Chondrocyte (in vitro differentiated cells): ENCODE measurements at regions not wholly inside any gene's neighbourhood (a gene's known extent, or its start where the extent isn't known, plus 50 kb on each side); places are given as distances from the start of the nearest gene placed in this dataset.

ENCODE experiments used
- DNase-seq: peaks from one replicate; pipeline ENCODE4 v3.0.0; 2021; ENCODE audit warnings: mixed read lengths, low spot score
- H3K27ac Mint-ChIP-seq: one replicate; pipeline ENCODE4 v1.8.0; 2021; ENCODE audit warnings: mild to moderate bottlenecking, moderate library complexity, mixed read lengths; ENCODE audit not compliant: unreplicated experiment
- H3K27me3 Mint-ChIP-seq: 2 replicates; pipeline ENCODE4 v1.8.0; 2021; ENCODE audit warnings: low read depth, mixed read lengths
- H3K36me3 Mint-ChIP-seq: 2 replicates; pipeline ENCODE4 v1.8.0; 2021; ENCODE audit warnings: low read depth, mixed read lengths
- H3K4me1 Mint-ChIP-seq: 2 replicates; pipeline ENCODE4 v1.8.0; 2021; ENCODE audit warnings: low read depth, mild to moderate bottlenecking, mixed read lengths
- H3K4me3 Mint-ChIP-seq: one replicate; pipeline ENCODE4 v1.8.0; 2021; ENCODE audit warnings: mild to moderate bottlenecking, moderate library complexity, mixed read lengths; ENCODE audit not compliant: unreplicated experiment
- H3K9me3 Mint-ChIP-seq: 2 replicates; pipeline ENCODE4 v1.8.0; 2021; ENCODE audit warnings: low read depth, mixed read lengths
- TF ChIP-seq, protein P1 (sequence below): fragments of 200-600 bp; sonication (generic); IDR thresholded peaks from 2 replicates; pipeline ENCODE4 v1.5.0; 2021; ENCODE audit warnings: antibody characterized with exemption, mild to moderate bottlenecking, moderate library complexity

DNA sequence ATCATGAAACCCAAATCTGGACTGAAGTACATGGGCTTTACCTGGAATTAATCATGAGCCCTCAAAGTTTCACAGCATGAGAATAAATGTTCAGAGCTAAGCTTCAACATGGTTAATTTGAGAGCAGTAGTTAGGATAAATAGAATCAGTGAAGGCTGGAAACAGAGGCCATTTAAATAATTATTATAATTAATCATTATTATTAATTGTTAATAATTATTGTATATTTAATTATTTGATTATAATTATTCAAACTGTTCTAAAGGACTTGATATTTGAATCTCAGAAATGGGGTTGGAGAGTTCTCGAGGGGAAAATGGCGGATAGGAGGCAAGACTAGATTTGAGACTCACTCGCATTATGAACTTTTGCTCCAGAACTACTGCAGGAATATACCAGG lies 119.6 kb upstream of the ITGA1 start:
- Mint-ChIP-seq H3K27me3 (no peaks in the 10 kb centered on the region), H3K9me3 (no peaks in the 10 kb centered on the region), H3K4me1 (peaks cover 16% of the 10 kb centered on the region), H3K4me3 (no peak overlapping the region), H3K36me3 (no peaks in the 10 kb centered on the region), H3K27ac (no peak overlapping the region)
- TF ChIP-seq, protein P1, sequence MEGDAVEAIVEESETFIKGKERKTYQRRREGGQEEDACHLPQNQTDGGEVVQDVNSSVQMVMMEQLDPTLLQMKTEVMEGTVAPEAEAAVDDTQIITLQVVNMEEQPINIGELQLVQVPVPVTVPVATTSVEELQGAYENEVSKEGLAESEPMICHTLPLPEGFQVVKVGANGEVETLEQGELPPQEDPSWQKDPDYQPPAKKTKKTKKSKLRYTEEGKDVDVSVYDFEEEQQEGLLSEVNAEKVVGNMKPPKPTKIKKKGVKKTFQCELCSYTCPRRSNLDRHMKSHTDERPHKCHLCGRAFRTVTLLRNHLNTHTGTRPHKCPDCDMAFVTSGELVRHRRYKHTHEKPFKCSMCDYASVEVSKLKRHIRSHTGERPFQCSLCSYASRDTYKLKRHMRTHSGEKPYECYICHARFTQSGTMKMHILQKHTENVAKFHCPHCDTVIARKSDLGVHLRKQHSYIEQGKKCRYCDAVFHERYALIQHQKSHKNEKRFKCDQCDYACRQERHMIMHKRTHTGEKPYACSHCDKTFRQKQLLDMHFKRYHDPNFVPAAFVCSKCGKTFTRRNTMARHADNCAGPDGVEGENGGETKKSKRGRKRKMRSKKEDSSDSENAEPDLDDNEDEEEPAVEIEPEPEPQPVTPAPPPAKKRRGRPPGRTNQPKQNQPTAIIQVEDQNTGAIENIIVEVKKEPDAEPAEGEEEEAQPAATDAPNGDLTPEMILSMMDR: no peak
- DNase-seq: no peak

DNA sequence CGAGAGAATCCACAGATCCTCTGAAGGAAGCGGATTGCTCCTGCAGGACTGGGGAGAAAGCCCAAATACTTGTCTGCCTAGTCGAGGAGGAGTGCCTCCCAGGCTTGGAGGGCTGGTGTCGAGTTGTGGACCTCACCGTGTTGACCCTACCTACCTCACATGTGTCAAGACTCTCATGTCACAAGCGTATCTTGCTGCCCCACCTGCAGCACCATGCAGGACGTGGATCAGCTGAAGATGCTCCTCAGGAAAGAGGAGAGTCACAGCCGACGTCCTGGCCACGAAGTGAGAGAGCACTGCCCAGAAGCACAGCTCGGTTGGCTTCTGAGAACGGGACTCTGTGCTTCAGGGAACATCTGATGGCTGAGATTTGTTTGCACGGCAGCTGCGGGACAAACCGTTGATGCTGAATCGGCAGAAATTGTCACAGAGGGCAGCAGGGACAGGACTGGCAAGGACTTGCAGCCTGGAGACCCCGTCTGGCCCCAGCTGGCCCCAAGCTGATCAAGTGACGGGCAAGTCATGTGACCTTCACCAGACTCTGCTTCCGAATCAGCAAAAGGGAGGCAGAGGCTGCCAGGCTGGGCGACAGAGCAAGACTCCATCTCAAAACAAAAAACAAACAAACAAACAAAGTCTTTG lies 119.1 kb upstream of the ITGA1 start:
- DNase-seq: peak; percentile 65
- TF ChIP-seq, protein P1: no peak
- no peak overlapping the region for H3K27ac Mint-ChIP-seq
- peaks cover 16% of the 10 kb centered on the region for H3K4me1 Mint-ChIP-seq
- H3K9me3 Mint-ChIP-seq: no peaks in the 10 kb centered on the region
- H3K4me3 Mint-ChIP-seq: no peak overlapping the region
- H3K36me3 Mint-ChIP-seq: no peaks in the 10 kb centered on the region
- no peaks in the 10 kb centered on the region for H3K27me3 Mint-ChIP-seq

DNA sequence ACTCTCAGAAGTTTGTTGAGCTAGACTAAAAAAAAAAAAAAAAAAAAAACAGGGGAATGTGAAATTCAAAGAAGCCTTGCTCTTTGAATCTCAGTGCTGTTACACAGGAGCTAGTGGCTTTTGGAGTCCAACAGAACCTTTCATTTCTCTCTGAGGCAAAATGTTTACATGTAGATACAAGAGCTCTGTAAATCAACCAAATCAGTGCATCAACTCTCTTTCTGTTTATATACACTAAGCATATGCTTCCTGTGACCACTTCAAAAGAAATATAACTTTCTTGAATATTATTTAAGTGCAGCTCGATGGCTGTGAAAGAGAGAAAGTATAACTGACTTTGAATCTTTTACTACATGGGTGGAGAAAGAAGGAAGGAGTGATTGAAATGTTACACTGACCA lies 115.3 kb upstream of the ITGA1 start:
- H3K4me3 Mint-ChIP-seq: no peak overlapping the region
- TF ChIP-seq, protein P1: no peak
- no peak overlapping the region for H3K27ac Mint-ChIP-seq
- no peaks in the 10 kb centered on the region for H3K36me3 Mint-ChIP-seq
- no peak for DNase-seq
- no peaks in the 10 kb centered on the region for H3K27me3 Mint-ChIP-seq
- H3K9me3 Mint-ChIP-seq: no peaks in the 10 kb centered on the region
- peaks cover 21% of the 10 kb centered on the region for H3K4me1 Mint-ChIP-seq

DNA sequence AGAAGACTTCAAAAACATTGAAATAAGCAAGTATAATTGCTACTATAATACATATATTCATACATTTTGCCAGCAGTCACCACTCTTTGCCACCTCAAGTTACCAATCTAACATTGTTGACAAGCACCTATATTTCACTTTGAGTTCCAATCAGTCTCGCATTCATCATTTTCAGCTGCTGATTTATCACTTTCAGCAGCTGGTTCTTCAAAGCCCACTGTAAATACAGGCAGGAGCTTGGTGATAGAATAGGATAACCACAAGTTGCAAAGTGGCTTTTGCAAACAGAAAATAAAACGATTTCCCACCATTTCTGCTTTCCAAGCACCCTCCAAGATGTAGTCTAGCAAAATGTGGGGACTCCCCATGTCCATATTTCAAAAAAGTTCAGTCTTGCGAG lies 114.2 kb upstream of the ITGA1 start:
- TF ChIP-seq, protein P1: no peak
- H3K9me3 Mint-ChIP-seq: no peaks in the 10 kb centered on the region
- H3K4me1 Mint-ChIP-seq: peaks cover 21% of the 10 kb centered on the region
- no peak for DNase-seq
- H3K36me3 Mint-ChIP-seq: no peaks in the 10 kb centered on the region
- no peaks in the 10 kb centered on the region for H3K27me3 Mint-ChIP-seq
- H3K4me3 Mint-ChIP-seq: no peak overlapping the region
- H3K27ac Mint-ChIP-seq: no peak overlapping the region

DNA sequence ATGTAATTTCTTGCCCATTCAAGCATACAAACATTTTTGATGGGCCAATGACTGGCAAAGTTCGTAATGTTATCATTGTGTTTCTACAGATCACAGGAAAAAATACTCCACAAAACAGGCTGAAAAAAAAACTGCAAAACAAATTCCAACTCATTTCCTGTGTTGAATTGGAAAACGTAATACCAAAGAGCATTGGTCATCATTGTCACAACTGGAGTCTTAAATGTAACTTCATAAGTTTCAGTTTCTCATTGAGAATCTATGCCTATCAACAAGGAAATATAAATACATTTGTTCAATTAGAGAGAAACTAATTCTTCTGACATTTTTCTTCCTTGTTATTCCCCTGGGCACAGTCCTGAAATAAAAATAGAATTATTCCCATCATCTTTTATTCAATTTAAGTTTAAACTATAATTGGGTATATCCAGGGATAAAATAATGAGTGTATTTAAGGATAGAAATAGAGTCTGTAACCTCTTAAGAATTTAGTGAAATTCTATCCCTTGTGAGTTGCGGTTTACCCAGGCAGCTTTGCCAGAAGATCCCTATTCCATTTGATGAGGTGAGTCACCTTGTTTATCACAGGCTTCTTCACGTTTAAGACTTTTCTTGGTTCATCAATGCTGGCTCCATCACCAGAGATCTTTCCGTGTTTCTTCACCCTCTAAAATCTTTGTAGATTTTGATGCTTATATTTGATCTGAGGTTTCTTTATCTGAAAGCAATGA lies 112.7 kb upstream of the ITGA1 start:
- Mint-ChIP-seq H3K9me3 (peaks cover 9% of the 10 kb centered on the region), H3K4me3 (no peak overlapping the region), H3K27me3 (no peaks in the 10 kb centered on the region), H3K36me3 (peaks cover 2% of the 10 kb centered on the region), H3K27ac (peak overlapping the region; percentile 71), H3K4me1 (peaks cover 21% of the 10 kb centered on the region)
- DNase-seq: no peak
- TF ChIP-seq, protein P1: no peak
